Neural progenitor cell (in vitro differentiated cells): ENCODE measurements at regions not wholly inside any gene's neighbourhood (a gene's known extent, or its start where the extent isn't known, plus 50 kb on each side); places are given as distances from the start of the nearest gene placed in this dataset.

ENCODE experiments used
- EZH2 ChIP-seq: fragments of 200-600 bp; sonication (generic); IDR thresholded peaks from 2 replicates; pipeline ENCODE4 v1.6.1; 2017; ENCODE audit warnings: antibody characterized with exemption, mild to moderate bottlenecking, moderate library complexity
- TF ChIP-seq, protein P1 (sequence below): fragments of 200-600 bp; sonication (generic); IDR thresholded peaks from 2 replicates; pipeline ENCODE4 v1.5.1; 2017; ENCODE audit warnings: antibody characterized with exemption, mild to moderate bottlenecking

DNA sequence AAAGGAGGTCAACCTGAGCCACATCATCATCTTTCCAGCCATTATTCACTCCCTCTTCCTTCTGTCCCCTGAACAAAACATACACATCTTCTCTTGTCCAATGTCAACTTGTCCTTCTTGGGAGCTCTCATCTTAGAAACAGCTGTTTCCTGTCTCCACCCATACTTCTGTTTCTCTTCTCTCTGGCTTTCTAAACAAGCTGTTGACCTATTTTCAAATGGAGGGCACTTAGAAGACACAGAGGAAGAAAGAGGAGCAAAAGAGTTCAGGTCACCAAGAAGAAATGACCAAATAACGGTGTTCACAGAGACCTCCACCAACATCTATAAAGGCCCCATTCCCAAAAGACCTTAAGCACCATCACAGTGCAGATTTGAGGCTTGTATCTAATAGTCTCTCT, 355.9 kb upstream of the HNRNPA3 start:
- TF ChIP-seq, protein P1, sequence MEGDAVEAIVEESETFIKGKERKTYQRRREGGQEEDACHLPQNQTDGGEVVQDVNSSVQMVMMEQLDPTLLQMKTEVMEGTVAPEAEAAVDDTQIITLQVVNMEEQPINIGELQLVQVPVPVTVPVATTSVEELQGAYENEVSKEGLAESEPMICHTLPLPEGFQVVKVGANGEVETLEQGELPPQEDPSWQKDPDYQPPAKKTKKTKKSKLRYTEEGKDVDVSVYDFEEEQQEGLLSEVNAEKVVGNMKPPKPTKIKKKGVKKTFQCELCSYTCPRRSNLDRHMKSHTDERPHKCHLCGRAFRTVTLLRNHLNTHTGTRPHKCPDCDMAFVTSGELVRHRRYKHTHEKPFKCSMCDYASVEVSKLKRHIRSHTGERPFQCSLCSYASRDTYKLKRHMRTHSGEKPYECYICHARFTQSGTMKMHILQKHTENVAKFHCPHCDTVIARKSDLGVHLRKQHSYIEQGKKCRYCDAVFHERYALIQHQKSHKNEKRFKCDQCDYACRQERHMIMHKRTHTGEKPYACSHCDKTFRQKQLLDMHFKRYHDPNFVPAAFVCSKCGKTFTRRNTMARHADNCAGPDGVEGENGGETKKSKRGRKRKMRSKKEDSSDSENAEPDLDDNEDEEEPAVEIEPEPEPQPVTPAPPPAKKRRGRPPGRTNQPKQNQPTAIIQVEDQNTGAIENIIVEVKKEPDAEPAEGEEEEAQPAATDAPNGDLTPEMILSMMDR = no peak
- no peak for TF ChIP-seq EZH2
